HG03097 (cell line): ENCODE measurements at regions not wholly inside any gene's neighbourhood (a gene's known extent, or its start where the extent isn't known, plus 50 kb on each side); places are given as distances from the start of the nearest gene placed in this dataset.

ENCODE experiments used
- ATAC-seq: cut with Tn5 transposase; IDR thresholded peaks from one replicate; pipeline ENCODE4 v1.9.1; 2021; ENCODE audit not compliant: unreplicated experiment, low FRiP score

GRCh38 chr6:142500250-142500786 is 198.5 kb downstream of the ADGRG6 start:
- no peak for ATAC-seq

GRCh38 chr6:142501795-142502194 is 200.0 kb downstream of the ADGRG6 start:
- ATAC-seq, result no peak

GRCh38 chr6:142507065-142507464 is 205.3 kb downstream of the ADGRG6 start:
- no peak for ATAC-seq

GRCh38 chr6:142510211-142510610 is 208.4 kb downstream of the ADGRG6 start:
- no peak for ATAC-seq

GRCh38 chr6:142518126-142518525 is 216.3 kb downstream of the ADGRG6 start:
- ATAC-seq, result no peak

- ATAC-seq, result no peak
These were observed 217.0 kb downstream of the ADGRG6 start for GRCh38 chr6:142518761-142519160.

GRCh38 chr6:142521791-142522190 is 220.0 kb downstream of the ADGRG6 start:
- no peak for ATAC-seq

GRCh38 chr6:142523515-142524375 is 221.9 kb downstream of the ADGRG6 start:
- ATAC-seq, result no peak

GRCh38 chr6:142530566-142530965 is 228.8 kb downstream of the ADGRG6 start:
- no peak for ATAC-seq

- ATAC-seq, result no peak
These were observed 229.9 kb downstream of the ADGRG6 start for GRCh38 chr6:142531727-142532126.

- no peak for ATAC-seq
These were observed 232.3 kb downstream of the ADGRG6 start for GRCh38 chr6:142534076-142534475.

GRCh38 chr6:142534484-142534883 is 232.7 kb downstream of the ADGRG6 start:
- no peak for ATAC-seq

GRCh38 chr6:142537612-142538478 is 236.0 kb downstream of the ADGRG6 start:
- no peak for ATAC-seq

- no peak for ATAC-seq
These were observed 241.0 kb downstream of the ADGRG6 start for GRCh38 chr6:142542704-142543233.

- no peak for ATAC-seq
These were observed 241.8 kb downstream of the ADGRG6 start for GRCh38 chr6:142543606-142544005.

GRCh38 chr6:142544199-142544838 is 242.5 kb downstream of the ADGRG6 start:
- ATAC-seq, result no peak

- ATAC-seq, result no peak
These were observed 243.3 kb downstream of the ADGRG6 start for GRCh38 chr6:142545147-142545546.

- ATAC-seq, result no peak
These were observed 246.8 kb downstream of the ADGRG6 start for GRCh38 chr6:142548566-142548965.

- no peak for ATAC-seq
These were observed 248.7 kb downstream of the ADGRG6 start for GRCh38 chr6:142550310-142551063.

- no peak for ATAC-seq
These were observed 249.5 kb downstream of the ADGRG6 start for GRCh38 chr6:142551274-142551811.
